ENCODE measurements at regions not wholly inside any gene's neighbourhood (a gene's known extent, or its start where the extent isn't known, plus 50 kb on each side); places are given as distances from the start of the nearest gene placed in this dataset.

DNA sequence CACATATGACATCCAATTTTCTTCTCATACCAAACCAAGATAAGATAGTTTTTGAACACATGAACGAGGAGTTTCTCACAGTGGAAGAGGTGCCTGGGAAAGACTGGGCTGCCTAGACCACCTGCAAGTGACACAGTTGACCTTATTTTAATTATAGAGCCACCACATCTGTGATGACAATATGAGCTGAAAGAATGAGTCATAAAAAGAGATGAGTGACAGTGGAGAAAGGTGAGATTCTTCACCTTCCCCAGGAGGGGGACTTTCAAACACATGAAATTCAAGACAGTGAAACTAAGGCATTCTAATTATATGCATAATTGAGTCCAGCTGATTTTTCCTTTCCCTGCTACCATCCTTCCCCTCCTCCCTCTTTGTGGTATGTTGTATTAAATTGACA lies 475.5 kb downstream of the NXPH1 start:
- no peak for DNase-seq
- Mint-ChIP-seq H3K9me3 (no peaks in the 10 kb centered on the region), H3K27ac (no peak overlapping the region), H3K36me3 (ENCODE audit: low read depth) (no peaks in the 10 kb centered on the region), H3K27me3 (ENCODE audit: insufficient read depth) (no peaks in the 10 kb centered on the region), H3K4me3 (no peak overlapping the region), H3K4me1 (peaks cover 4% of the 10 kb centered on the region)
- no peak overlapping the region for H3K27ac ChIP-seq (ENCODE audit: low read depth, low read length)
- H3K4me3 ChIP-seq (ENCODE audit: low read length) = no peak overlapping the region
- TF ChIP-seq, protein P1, sequence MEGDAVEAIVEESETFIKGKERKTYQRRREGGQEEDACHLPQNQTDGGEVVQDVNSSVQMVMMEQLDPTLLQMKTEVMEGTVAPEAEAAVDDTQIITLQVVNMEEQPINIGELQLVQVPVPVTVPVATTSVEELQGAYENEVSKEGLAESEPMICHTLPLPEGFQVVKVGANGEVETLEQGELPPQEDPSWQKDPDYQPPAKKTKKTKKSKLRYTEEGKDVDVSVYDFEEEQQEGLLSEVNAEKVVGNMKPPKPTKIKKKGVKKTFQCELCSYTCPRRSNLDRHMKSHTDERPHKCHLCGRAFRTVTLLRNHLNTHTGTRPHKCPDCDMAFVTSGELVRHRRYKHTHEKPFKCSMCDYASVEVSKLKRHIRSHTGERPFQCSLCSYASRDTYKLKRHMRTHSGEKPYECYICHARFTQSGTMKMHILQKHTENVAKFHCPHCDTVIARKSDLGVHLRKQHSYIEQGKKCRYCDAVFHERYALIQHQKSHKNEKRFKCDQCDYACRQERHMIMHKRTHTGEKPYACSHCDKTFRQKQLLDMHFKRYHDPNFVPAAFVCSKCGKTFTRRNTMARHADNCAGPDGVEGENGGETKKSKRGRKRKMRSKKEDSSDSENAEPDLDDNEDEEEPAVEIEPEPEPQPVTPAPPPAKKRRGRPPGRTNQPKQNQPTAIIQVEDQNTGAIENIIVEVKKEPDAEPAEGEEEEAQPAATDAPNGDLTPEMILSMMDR (conservative IDR thresholded peaks at IDR 0.05) = peak; percentile 43
- peaks cover 4% of the 10 kb centered on the region for H3K4me1 ChIP-seq (ENCODE audit: control insufficient read depth, insufficient read depth, low read length)
- 88% methylated on average over 1 of the region's 1 CpG; no CpG with 5 or more reads in 1 of the 2 experiments for WGBS, 2 experiments (ENCODE audit: insufficient coverage in 1 of 2, insufficient read length in 1 of 2)
- no peaks in the 10 kb centered on the region for H3K36me3 ChIP-seq (ENCODE audit: control insufficient read depth, insufficient read depth, low read length)
- no peak overlapping the region for H3K9ac ChIP-seq (ENCODE audit: extremely low read depth, low read length, poor library complexity, severe bottlenecking)
- H3K9me3 ChIP-seq (ENCODE audit: control insufficient read depth, low read length) = no peaks in the 10 kb centered on the region
- no peaks in the 10 kb centered on the region for H3K27me3 ChIP-seq (ENCODE audit: control insufficient read depth, insufficient read depth, low read length, poor library complexity, severe bottlenecking)

DNA sequence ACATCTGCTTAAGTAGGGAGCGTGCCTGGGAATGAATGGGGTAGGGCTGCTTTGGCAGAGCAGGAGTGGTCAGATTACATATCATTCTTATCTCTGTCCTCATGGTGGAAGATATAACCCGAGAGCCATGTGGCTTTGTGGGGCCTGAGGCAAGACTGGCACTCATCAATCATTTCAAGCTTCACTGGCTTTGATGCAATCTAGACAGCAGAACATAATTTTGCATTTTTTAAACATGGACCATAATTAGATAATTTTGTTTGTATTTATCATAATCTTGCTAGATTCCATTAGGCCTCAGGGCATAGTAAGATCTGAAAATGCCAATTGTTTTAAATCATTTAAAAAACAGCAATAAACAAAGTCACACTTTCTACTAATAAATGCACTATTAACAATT lies 480.3 kb downstream of the NXPH1 start:
- no peak overlapping the region for H3K4me3 Mint-ChIP-seq
- Histone ChIP-seq H3K9me3 (ENCODE audit: control insufficient read depth, low read length) (no peaks in the 10 kb centered on the region), H3K27ac (ENCODE audit: low read depth, low read length) (no peak overlapping the region), H3K36me3 (ENCODE audit: control insufficient read depth, insufficient read depth, low read length) (no peaks in the 10 kb centered on the region), H3K4me3 (ENCODE audit: low read length) (no peak overlapping the region), H3K27me3 (ENCODE audit: control insufficient read depth, insufficient read depth, low read length, poor library complexity, severe bottlenecking) (no peaks in the 10 kb centered on the region), H3K4me1 (ENCODE audit: control insufficient read depth, insufficient read depth, low read length) (peaks cover 9% of the 10 kb centered on the region), H3K9ac (ENCODE audit: extremely low read depth, low read length, poor library complexity, severe bottlenecking) (no peak overlapping the region)
- no peaks in the 10 kb centered on the region for H3K9me3 Mint-ChIP-seq
- H3K4me1 Mint-ChIP-seq = peaks cover 7% of the 10 kb centered on the region
- no peaks in the 10 kb centered on the region for H3K36me3 Mint-ChIP-seq (ENCODE audit: low read depth)
- 20 to 63% methylated on average over 1 to 2 of the region's 2 CpGs for WGBS, 2 experiments (ENCODE audit: insufficient coverage in 1 of 2, insufficient read length in 1 of 2)
- TF ChIP-seq, protein P1 (conservative IDR thresholded peaks at IDR 0.05) = no peak
- no peaks in the 10 kb centered on the region for H3K27me3 Mint-ChIP-seq (ENCODE audit: insufficient read depth)
- no peak for DNase-seq
- H3K27ac Mint-ChIP-seq = no peak overlapping the region

DNA sequence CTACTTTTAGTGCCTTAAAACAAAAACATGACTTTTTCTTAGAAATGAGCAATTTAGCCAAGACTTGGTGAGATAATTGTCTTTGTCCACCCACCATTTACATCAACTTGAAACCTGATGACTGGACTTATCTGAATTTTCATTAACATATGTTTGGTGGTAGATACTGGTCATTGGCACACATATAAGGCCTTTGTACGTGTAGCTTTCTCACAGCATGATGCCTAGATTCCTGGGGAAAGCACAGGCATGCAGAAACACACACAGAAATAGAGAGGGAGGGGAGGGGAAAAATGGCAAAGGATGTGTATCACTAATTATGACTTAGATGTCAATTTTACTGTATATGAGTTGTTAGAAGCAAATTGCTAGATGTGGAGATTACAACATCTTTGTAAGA lies 488.4 kb downstream of the NXPH1 start:
- Mint-ChIP-seq H3K4me1 (peaks cover 21% of the 10 kb centered on the region), H3K4me3 (no peak overlapping the region)

More for the DNA sequence above, 488.4 kb downstream of the NXPH1 start:
- H3K36me3 ChIP-seq (ENCODE audit: control insufficient read depth, insufficient read depth, low read length) = no peaks in the 10 kb centered on the region
- no peaks in the 10 kb centered on the region for H3K9me3 ChIP-seq (ENCODE audit: control insufficient read depth, low read length)
- DNase-seq = no peak
- no peaks in the 10 kb centered on the region for H3K36me3 Mint-ChIP-seq (ENCODE audit: low read depth)
- H3K4me3 ChIP-seq (ENCODE audit: low read length) = no peak overlapping the region
- H3K27me3 ChIP-seq (ENCODE audit: control insufficient read depth, insufficient read depth, low read length, poor library complexity, severe bottlenecking) = no peaks in the 10 kb centered on the region
- no peak overlapping the region for H3K27ac ChIP-seq (ENCODE audit: low read depth, low read length)
- WGBS, 2 experiments (ENCODE audit: insufficient coverage in 1 of 2, insufficient read length in 1 of 2) = 20 to 66% methylated on average over 1 of the region's 1 CpG
- no peaks in the 10 kb centered on the region for H3K27me3 Mint-ChIP-seq (ENCODE audit: insufficient read depth)
- TF ChIP-seq, protein P1 (conservative IDR thresholded peaks at IDR 0.05) = no peak
- no peaks in the 10 kb centered on the region for H3K9me3 Mint-ChIP-seq
- H3K4me1 ChIP-seq (ENCODE audit: control insufficient read depth, insufficient read depth, low read length) = peaks cover 5% of the 10 kb centered on the region
- H3K9ac ChIP-seq (ENCODE audit: extremely low read depth, low read length, poor library complexity, severe bottlenecking) = no peak overlapping the region
- no peak overlapping the region for H3K27ac Mint-ChIP-seq
